GM04503 (cell line): ENCODE measurements at regions not wholly inside any gene's neighbourhood (a gene's known extent, or its start where the extent isn't known, plus 50 kb on each side); places are given as distances from the start of the nearest gene placed in this dataset.

Source experiments
- DNase-seq: peaks from one replicate; pipeline ENCODE4 v3.0.0-alpha.2; 2012; ENCODE audit warnings: low read depth

- DNase-seq: no peak
Observed at GRCh38 chr9:85428230-85428629, 313.5 kb downstream of the AGTPBP1 start.

DNA sequence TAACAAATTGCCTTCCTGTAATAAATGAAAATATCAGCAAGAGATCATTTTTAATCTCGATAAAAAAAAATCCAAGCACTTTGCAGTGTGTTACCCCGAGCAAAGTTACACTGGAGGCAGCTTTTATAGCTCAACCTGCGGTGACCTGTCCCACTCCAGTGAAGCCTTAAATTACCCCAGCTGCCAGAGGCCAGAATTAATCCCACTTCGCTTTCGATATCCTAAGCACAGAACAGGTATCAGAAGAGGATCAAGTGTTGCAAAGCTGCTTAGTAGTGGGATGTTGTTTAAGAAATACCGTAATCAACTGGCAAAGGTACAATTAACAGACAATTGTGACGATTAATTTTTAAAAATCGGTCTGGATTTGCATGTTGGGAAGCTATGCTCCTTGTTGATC lies 314.0 kb downstream of the AGTPBP1 start:
- DNase-seq: no peak

DNA sequence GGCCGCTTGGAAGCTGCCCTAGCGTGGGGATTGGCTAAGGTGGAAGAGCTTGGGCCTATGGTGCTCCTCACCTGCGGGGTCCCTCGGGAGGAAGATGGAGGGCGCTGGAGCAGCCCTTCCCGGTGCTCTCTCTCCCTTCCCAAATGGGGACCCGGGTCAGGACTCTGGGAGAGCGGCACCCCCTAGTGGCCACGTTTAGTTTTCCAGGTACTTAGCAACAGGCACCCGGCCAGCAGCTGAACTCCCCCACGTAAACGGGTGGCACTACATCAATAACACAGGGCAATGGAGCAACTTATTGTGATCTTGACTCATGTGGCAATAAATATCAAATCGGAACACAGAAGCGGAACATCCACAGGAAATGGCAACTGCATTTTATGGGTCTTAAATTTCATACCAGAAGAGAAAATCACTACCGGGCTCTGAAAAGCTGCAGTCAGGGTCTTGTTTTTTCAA lies 316.6 kb downstream of the AGTPBP1 start:
- no peak for DNase-seq

DNA sequence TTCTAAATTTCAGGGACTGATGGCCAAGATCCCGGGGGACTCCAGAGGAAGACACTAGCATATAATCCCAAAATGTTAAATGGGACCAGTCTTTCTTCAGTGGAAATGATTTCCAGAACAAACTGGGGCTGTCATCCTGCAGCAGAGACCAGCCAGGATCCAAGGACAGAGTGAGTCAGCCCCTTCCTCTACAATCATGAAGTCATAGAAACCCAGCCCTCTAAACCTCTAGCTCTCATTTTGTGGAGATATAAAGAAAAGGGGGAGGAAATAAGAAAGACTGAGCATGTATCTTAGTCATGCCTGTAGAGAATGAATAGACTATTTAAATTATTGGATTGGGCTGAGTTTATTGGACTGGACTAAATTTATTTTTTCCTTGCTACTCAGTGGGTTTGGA lies 318.3 kb downstream of the AGTPBP1 start:
- no peak for DNase-seq

DNA sequence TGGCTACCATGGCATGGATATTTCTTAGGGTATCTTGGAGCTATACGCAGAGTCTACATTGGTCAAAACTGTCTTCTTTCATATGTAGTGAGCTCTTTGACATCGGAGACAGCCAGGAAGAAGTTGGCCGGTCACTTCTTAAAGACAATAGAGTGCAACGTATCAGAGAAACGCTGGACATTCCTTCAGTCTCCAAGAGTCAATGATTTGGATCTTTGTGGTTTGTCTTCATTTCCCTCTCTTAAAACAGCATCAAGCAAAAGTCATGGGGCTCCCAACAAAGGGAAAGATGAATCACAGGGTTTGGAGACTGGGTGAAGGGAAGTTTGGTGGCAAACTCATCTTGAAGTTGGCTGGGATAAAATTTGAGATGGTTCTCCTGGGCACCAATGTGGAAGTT lies 320.1 kb downstream of the AGTPBP1 start:
- no peak for DNase-seq

- no peak for DNase-seq
Observed at GRCh38 chr9:85420750-85421149, 321.0 kb downstream of the AGTPBP1 start.

GRCh38 chr9:85417674-85418073 lies 324.1 kb downstream of the AGTPBP1 start:
- no peak for DNase-seq

- no peak for DNase-seq
Observed at GRCh38 chr9:85416715-85417114, 325.0 kb downstream of the AGTPBP1 start.

GRCh38 chr9:85414390-85414789 lies 327.4 kb downstream of the AGTPBP1 start:
- DNase-seq: no peak

- no peak for DNase-seq
Observed at GRCh38 chr9:85408494-85408893, 333.3 kb downstream of the AGTPBP1 start.

GRCh38 chr9:85405566-85405950 lies 336.2 kb downstream of the AGTPBP1 start:
- DNase-seq: no peak

DNA sequence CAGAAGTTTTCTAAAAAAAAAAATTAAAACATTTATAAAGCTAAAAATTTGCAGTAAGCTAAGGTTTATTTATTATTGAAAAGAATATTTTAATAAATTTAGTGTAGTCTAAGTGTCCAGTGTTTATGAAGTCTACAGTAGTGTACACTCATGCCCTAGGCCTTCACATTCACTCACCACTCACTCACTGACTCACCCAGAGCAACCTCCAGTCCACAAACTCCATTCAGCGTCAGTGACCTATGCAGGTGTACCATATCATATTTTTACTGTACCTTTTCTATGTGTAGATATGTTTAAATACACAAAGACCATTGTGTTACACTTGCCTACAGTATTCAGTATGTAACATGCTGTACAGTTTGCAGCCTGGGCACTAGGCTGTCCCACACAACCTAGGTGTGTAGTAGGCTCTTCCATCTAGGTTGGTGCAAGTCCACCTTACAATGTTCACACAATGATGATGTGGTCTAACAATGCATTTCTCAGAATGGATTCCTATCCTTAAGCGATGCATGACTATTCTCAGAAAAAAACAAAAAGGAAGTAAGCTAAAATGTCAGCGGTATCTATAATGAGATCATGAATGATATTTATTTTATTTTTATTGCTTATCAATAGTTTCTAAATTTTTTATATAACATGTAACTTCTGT lies 336.7 kb downstream of the AGTPBP1 start:
- DNase-seq: no peak

DNA sequence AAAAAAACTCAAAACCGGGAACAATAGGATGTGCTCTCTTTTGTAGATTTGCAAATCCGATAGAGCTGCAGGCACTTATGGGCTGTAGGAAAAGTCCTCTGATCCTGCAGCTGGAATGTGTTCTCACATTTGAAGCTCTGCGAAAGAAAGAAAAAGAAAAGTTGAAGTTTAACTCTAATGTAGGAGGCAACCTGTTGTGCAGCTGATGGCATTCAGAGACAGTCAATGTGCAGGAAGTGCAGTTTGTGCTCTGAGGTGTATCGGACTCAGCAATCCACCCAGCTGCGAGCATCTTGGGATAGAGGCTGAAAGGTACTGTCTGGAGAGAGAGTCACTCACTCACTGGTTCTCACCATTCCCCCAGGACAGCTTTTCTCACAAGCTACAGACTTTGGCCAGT lies 339.2 kb downstream of the AGTPBP1 start:
- no peak for DNase-seq

DNA sequence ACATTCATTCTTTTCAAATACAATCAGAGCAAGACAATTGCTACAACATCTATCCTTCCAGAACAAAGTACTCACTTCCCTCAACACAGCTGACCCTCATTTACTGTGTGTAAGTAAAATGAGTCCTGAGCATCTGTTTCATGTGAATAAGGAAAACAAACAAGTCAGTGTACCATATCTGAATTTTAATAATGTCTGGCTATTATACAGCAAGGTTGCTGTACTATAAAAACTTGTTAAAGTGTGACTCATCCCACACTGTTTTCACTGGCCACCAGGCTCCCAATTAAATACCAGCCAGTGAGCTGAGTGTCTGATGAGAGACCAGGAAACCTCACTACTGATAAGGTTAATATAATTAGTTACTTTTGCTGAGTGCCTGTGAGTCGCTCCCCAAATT lies 339.8 kb downstream of the AGTPBP1 start:
- DNase-seq: no peak

DNA sequence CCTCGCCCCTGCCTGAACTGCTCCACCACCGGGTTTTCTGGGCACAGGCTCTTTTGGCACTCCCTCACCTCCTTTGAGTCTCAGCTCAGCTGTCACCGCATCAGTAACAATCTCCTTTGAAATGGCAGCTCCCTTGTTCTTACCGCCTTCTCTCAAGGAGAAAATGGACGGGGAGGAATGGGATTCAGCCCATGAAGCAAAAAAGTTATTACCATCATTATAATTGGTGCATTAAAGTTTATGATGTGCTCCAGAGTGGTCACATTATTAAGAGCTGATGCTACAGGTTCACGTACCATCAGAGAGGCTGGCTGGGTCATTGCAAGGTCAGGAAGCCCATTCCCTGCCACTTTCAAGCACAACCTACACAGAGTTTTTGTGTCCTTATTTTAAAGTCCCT lies 344.7 kb downstream of the AGTPBP1 start:
- no peak for DNase-seq

DNA sequence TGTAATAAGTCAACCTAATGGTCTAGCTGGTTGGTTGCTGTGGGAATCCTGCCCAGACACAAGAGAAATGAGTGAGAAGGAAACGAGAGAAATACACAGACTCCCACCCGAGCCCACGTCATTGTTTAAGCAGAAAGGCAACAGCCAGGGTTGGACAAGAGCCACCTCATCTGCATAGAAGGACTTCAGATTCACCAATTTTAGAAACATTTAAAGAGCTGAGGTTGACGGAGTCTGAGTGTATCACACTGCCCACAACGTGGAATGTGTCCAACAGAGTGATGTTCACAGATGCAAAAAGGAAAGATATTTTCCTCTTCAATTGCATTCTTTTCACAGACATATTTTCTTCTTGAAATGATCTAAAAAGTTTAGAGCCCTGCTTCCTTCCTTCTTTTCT lies 349.5 kb downstream of the AGTPBP1 start:
- no peak for DNase-seq

DNA sequence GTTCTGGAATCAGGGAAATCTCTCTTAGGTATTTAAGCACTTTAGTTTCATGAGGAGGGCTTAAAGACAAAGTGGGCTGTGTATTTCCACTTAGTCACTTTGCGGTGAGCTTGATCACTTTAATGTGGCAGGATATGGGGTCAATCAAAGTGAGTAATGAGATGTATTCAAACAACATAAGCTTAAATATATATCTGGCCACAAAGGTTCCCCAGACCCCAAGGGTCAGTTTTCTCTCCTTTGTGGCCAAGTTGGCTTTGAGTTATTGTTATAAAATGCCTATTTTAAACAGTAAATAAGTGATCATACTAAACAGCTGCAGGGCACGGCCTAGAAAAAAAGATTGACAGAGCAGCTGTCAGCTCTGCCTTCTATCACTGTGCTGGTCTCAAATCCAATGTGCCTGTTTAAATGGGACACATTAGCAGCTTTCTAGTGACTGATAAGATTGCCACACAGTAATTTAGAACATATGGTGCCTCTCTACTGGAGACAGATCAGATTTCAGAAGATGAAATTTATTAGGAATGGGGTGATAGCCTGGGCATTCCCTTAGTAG lies 363.9 kb downstream of the AGTPBP1 start:
- no peak for DNase-seq

DNA sequence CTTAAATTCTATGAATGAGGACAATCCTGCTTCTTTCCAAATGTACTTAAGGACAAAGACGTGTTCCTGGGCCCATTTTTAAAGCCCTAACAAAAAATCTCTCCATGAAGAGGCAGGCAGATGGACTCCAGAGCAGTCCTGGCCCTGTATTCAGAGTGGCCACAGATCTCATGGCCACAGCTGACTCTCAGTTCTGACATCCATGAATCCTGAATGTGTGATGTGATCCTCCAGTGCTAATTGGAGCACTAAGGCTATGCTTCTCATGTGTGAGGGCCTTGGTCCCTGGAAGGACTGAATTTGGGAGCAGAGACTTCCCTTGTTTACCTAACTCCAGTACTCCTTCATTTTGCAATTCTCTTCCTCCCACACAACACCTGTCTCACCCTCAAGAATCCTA lies 373.0 kb downstream of the AGTPBP1 start:
- DNase-seq: no peak

- DNase-seq: no peak
Observed at GRCh38 chr9:85359161-85359560, 382.6 kb downstream of the AGTPBP1 start.

- no peak for DNase-seq
Observed at GRCh38 chr9:85349046-85349445, 392.7 kb downstream of the AGTPBP1 start.

DNA sequence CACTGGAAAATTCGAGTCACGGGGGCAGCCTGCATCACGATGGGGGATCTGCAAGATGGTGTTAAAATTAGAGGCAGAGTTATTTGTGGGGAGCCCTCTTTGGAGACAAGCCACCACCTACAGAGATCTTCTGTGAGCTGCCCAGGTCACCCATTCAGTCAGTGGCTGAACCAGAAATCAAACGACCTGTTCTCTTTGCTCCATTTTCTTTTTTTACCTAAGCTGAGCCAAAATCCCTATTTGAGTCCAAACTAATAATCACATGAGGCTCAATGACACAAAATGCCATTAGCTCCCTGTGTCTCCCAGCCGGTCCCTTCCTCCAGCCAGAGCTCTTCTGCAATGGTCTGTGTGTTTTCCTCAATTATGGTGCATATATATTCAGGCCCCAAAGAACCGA lies 394.2 kb downstream of the AGTPBP1 start:
- no peak for DNase-seq

DNA sequence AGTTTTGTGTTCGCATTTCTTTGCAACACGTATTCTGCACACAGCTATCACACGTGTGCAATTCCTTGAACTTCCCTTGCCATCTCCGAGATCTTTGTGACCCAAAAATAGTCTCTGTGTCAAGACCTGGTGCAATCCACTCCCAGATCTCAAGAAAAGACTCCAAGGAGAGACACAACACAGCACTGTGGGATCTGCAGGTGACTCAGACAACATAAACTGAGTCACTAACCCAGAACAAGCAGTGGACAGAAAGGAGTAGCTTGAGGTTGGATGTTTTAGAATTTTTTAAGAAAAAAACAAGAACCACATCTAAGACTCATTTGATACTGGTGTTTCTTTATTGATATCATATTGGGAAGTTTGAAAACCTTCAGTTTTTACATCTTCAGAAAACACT lies 396.9 kb downstream of the AGTPBP1 start:
- no peak for DNase-seq

DNA sequence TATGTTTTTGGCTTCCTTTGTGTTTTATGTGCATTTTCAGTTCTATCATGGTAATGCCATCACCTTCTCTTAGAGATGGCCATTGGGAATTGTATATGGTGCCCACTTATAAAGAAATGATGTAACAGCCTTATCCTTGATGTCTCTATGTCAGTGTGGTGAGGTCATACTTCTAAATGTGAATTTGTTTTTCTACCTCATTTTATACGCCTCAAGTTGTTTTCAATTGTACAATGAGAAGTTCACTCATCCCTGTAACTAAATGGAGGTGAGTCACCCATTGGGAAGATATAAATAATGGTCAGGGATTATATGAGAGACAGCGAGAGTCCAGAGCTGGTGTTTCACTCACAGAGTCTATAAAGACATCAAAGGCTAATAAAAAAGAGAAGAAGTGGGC lies 402.4 kb downstream of the AGTPBP1 start:
- DNase-seq: no peak

- DNase-seq: no peak
Observed at GRCh38 chr9:85334228-85334627, 407.5 kb downstream of the AGTPBP1 start.
